Lung (tissue), 11 donors: ENCODE measurements at regions not wholly inside any gene's neighbourhood (a gene's known extent, or its start where the extent isn't known, plus 50 kb on each side); places are given as distances from the start of the nearest gene placed in this dataset.

Source experiments
- ATAC-seq: fragments of 200-7000 bp; cut with Tn5 transposase; one replicate; pipeline ENCODE4 v1.9.1; 2020; ENCODE audit warnings: moderate number of reproducible peaks; ENCODE audit not compliant: insufficient read depth, low FRiP score
- DNase-seq, 3 donors: peaks; one replicate each; pipeline ENCODE4 v3.0.0-alpha.2; 2013 to 2017
- H3K27ac ChIP-seq, 2 donors: one replicate each; pipeline ENCODE4 v1.5.1; 2013; ENCODE audit warnings: mild to moderate bottlenecking in 2 of 2, moderate library complexity in 2 of 2, control low read depth in 1 of 2, inconsistent platforms in 1 of 2, low read depth in 1 of 2, low read length in 1 of 2
- H3K27me3 ChIP-seq, 3 donors: one replicate each; pipeline ENCODE4 v1.5.1; 2013; ENCODE audit warnings: low read length in 2 of 3; ENCODE audit not compliant: control insufficient read depth in 3 of 3, insufficient read depth in 3 of 3
- H3K36me3 ChIP-seq, 4 donors: one replicate each; pipeline ENCODE4 v1.5.1; 2013; ENCODE audit warnings: low read length in 4 of 4, mild to moderate bottlenecking in 1 of 4, moderate library complexity in 1 of 4; ENCODE audit not compliant: control insufficient read depth in 4 of 4, insufficient read depth in 4 of 4
- H3K4me1 ChIP-seq, 5 donors: one replicate each; pipeline ENCODE4 v1.5.1; 2013; ENCODE audit warnings: low read length in 5 of 5, mild to moderate bottlenecking in 2 of 5, moderate library complexity in 1 of 5; ENCODE audit not compliant: control insufficient read depth in 5 of 5, insufficient read depth in 5 of 5
- H3K4me3 ChIP-seq: one replicate; pipeline ENCODE4 v1.5.1; 2013; ENCODE audit warnings: mild to moderate bottlenecking, control low read depth, moderate library complexity
- H3K9ac ChIP-seq, 2 donors: one replicate each; pipeline ENCODE4 v1.5.1; 2013; ENCODE audit warnings: low read length in 2 of 2, control low read depth in 1 of 2; ENCODE audit not compliant: insufficient read depth in 1 of 2
- H3K9me3 ChIP-seq, 4 donors: one replicate each; pipeline ENCODE4 v1.5.1; 2013; ENCODE audit warnings: low read length in 3 of 4, mild to moderate bottlenecking in 1 of 4, moderate library complexity in 1 of 4; ENCODE audit not compliant: control insufficient read depth in 4 of 4, insufficient read depth in 3 of 4
- WGBS, 2 donors: extraction: QIAGEN DNeasy Blood & Tissue Kit; methylation state at CpG; one replicate each; pipeline ENCODE4 v1.1.7; 2013; 5-methylcytosine and 5-hydroxymethylcytosine counted together
- TF ChIP-seq, protein P1 (sequence below): IDR thresholded peaks from 2 replicates; pipeline ENCODE4 v1.5.1; 2012; ENCODE audit warnings: mild to moderate bottlenecking; ENCODE audit errors: control extremely low read depth, extremely low read depth
- donor health status: control.
- donor health status: control.
- donor health status: Bipolar disorder and iron deficiency.
- donor health status: healthy.
- donor health status: DM: yes; HTN: yes; CAD: no.

DNA sequence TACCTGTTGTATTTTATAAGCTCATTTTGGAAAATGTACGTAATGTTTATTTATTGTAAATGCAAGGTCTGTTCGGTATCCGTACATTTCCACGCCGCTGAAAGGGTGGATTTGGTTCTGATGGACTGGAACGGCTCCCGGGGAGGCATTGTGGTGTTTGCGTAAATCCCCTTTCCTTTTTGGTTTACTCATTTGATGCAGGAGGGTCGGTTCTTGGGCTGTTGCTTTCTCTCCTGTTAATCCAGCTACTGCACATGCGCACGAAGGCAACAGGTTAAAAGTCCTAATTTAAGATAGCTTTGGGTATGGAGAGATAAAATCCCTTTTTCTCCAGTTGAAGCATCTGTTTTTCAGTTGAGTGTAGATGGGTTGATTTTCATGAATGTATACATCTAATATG is 224.4 kb downstream of the TM9SF2 start:
- H3K27ac ChIP-seq: no peak overlapping the region
- ATAC-seq: no peak
- peaks cover 0 to 7% (median 3%) of the 10 kb centered on the region in 5 donors for H3K4me1 ChIP-seq
- H3K27me3 ChIP-seq: no peaks in the 10 kb centered on the region
- H3K9me3 ChIP-seq: peaks cover 0 to 2% (median 0%) of the 10 kb centered on the region in 4 donors
- TF ChIP-seq, protein P1, sequence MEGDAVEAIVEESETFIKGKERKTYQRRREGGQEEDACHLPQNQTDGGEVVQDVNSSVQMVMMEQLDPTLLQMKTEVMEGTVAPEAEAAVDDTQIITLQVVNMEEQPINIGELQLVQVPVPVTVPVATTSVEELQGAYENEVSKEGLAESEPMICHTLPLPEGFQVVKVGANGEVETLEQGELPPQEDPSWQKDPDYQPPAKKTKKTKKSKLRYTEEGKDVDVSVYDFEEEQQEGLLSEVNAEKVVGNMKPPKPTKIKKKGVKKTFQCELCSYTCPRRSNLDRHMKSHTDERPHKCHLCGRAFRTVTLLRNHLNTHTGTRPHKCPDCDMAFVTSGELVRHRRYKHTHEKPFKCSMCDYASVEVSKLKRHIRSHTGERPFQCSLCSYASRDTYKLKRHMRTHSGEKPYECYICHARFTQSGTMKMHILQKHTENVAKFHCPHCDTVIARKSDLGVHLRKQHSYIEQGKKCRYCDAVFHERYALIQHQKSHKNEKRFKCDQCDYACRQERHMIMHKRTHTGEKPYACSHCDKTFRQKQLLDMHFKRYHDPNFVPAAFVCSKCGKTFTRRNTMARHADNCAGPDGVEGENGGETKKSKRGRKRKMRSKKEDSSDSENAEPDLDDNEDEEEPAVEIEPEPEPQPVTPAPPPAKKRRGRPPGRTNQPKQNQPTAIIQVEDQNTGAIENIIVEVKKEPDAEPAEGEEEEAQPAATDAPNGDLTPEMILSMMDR: no peak
- H3K4me3 ChIP-seq: no peak overlapping the region
- no peak overlapping the region for H3K9ac ChIP-seq
- DNase-seq: no peak
- WGBS, 2 donors: 91 to 94% methylated on average over 11 of the region's 11 CpGs
- no peaks in the 10 kb centered on the region for H3K36me3 ChIP-seq

DNA sequence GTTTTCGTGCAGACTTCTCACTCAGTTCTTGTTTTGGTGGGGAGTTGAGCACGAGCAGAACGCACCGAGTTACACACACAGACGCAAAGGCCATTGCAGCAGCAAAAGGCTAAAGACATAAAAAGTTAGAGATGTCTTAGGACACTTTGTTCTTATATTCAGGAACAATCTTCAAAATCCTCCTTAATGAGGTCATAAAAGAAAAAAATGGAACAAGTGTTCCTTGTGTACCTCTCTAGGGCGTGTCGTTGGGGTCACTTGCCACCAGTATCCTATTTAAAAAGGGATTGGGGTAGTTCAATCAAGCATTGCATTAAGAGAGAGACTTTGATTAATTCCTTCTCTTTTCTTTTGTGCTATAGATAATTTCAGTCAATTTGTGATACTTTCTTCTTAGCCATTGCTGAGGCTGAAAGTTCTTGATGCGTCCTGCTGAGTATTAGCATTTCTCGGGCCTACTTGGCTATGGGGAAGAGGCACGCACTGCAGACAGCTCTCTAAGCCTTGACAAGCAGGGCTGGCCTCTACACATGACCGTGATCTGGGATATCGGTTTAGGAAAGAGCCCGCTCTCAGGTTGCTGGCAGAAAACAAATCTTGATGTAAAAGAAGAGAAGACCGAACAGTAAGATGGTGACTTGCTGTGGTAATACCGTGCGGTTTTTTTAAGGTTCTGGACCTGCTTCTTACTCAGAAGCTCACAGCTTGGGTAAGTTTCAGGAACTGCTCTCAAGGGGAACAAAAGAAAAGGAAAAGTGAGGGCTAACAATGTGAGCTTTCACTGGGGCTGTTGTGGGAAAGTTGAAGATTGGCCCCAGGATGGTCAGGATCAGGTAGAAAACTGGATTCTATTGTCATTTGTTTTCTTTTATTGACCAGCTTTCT is 223.6 kb downstream of the TM9SF2 start:
- Histone ChIP-seq H3K27me3 (no peaks in the 10 kb centered on the region), H3K4me3 (no peak overlapping the region), H3K4me1 (peaks cover 0 to 7% (median 3%) of the 10 kb centered on the region in 5 donors), H3K9me3 (peaks cover 0 to 2% (median 0%) of the 10 kb centered on the region in 4 donors), H3K9ac (no peak overlapping the region), H3K36me3 (no peaks in the 10 kb centered on the region), H3K27ac (no peak overlapping the region)
- TF ChIP-seq, protein P1: no peak
- 95 to 97% methylated on average over 16 of the region's 16 CpGs for WGBS, 2 donors
- ATAC-seq: no peak
- DNase-seq: no peak

DNA sequence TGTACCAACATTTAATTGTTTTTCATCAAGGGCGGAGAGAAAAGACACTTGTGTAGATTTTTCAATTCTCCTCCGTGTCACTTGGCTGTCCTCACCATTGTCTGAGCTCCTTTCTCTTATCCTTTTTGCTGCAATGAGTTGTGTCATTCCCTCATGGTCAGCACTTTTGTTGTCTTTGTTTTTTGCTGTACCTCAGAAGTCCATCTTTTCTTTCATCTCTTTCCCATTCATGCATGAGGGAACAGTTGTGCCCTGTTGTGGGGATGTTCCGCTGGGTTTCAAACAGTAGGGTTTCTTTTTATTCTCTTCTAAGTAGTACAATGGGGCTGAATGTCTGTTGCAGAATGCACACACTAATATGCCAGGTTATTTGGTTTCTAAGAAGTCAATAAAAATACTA is 222.6 kb downstream of the TM9SF2 start:
- no peak overlapping the region for H3K27ac ChIP-seq
- no peak overlapping the region for H3K4me3 ChIP-seq
- WGBS, 2 donors: 84 to 93% methylated on average over 3 of the region's 3 CpGs
- no peak for DNase-seq
- TF ChIP-seq, protein P1: no peak
- H3K27me3 ChIP-seq: no peaks in the 10 kb centered on the region
- no peaks in the 10 kb centered on the region for H3K36me3 ChIP-seq
- H3K9me3 ChIP-seq: peaks cover 0 to 2% (median 0%) of the 10 kb centered on the region in 4 donors
- no peak for ATAC-seq
- peaks cover 0 to 7% (median 3%) of the 10 kb centered on the region in 5 donors for H3K4me1 ChIP-seq
- no peak overlapping the region for H3K9ac ChIP-seq
